Astrocyte (in vitro differentiated cells and primary cell): ENCODE measurements at regions not wholly inside any gene's neighbourhood (a gene's known extent, or its start where the extent isn't known, plus 50 kb on each side); places are given as distances from the start of the nearest gene placed in this dataset.

Experiments
- EZH2 ChIP-seq: IDR thresholded peaks from 2 replicates; pipeline ENCODE4 v1.6.1; 2012; ENCODE audit warnings: mild to moderate bottlenecking, low read length, inconsistent platforms; ENCODE audit not compliant: insufficient read depth
- TF ChIP-seq, protein P1 (sequence below): IDR thresholded peaks from 2 replicates; pipeline ENCODE4 v1.5.1; 2011; ENCODE audit warnings: low read depth, mild to moderate bottlenecking, inconsistent platforms, low read length, moderate library complexity; ENCODE audit not compliant: insufficient read depth

DNA sequence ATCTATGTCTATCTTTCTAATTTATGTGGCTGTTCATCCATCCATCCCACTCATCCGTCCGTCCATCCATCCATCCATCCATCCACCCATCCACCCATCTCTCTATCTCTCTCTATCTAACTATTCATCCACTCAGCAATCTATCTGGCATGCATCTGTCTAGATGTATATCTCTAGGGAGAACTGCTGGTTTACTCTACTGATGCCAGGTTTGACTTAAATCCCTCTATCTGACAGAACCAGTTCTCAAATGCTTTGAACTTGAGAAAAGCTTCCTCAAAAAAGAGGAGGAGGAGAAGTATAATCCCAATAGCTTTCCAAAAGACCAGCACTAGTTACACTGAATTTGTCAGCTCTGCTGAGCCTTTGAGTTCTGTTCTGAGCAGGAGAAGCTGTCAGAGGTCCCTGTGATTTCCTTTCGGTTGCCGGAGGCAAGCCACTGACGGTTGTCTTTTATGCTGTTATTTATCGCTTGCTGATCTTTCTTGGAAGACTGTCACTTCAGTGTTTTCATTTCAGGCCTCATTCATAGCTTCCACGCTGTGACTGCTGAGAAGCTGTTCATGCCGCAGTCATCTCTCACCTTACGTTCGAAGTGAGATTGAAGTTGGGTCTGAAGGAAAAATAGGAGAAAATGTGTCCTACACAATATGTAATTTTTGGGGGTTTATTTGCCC lies 129.4 kb upstream of the UXS1 start:
- TF ChIP-seq, protein P1, sequence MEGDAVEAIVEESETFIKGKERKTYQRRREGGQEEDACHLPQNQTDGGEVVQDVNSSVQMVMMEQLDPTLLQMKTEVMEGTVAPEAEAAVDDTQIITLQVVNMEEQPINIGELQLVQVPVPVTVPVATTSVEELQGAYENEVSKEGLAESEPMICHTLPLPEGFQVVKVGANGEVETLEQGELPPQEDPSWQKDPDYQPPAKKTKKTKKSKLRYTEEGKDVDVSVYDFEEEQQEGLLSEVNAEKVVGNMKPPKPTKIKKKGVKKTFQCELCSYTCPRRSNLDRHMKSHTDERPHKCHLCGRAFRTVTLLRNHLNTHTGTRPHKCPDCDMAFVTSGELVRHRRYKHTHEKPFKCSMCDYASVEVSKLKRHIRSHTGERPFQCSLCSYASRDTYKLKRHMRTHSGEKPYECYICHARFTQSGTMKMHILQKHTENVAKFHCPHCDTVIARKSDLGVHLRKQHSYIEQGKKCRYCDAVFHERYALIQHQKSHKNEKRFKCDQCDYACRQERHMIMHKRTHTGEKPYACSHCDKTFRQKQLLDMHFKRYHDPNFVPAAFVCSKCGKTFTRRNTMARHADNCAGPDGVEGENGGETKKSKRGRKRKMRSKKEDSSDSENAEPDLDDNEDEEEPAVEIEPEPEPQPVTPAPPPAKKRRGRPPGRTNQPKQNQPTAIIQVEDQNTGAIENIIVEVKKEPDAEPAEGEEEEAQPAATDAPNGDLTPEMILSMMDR, result no peak
- TF ChIP-seq EZH2, result no peak
